IPS-18a (cell line): ENCODE measurements at regions not wholly inside any gene's neighbourhood (a gene's known extent, or its start where the extent isn't known, plus 50 kb on each side); places are given as distances from the start of the nearest gene placed in this dataset.
"Not testable (repeated sequence)": the region's sequence is repeated elsewhere in the genome, so short reads cannot be mapped to it uniquely, and the experiment has no call there.

ENCODE experiments used
- H3K27ac ChIP-seq: one replicate; pipeline ENCODE4 v1.5.1; 2013; ENCODE audit warnings: low read length
- H3K27me3 ChIP-seq: one replicate; pipeline ENCODE4 v1.6.1; 2013; ENCODE audit warnings: mild to moderate bottlenecking, low read length; ENCODE audit not compliant: control insufficient read depth, insufficient read depth
- H3K36me3 ChIP-seq: one replicate; pipeline ENCODE4 v1.6.1; 2013; ENCODE audit warnings: low read depth, low read length; ENCODE audit not compliant: control insufficient read depth
- H3K4me1 ChIP-seq: one replicate; pipeline ENCODE4 v1.6.1; 2013; ENCODE audit warnings: low read depth, low read length; ENCODE audit not compliant: control insufficient read depth
- H3K4me3 ChIP-seq: one replicate; pipeline ENCODE4 v1.5.1; 2013; ENCODE audit warnings: low read length
- H3K9ac ChIP-seq: one replicate; pipeline ENCODE4 v1.6.1; 2013; ENCODE audit warnings: mild to moderate bottlenecking, low read length, moderate library complexity
- H3K9me3 ChIP-seq: one replicate; pipeline ENCODE4 v1.6.1; 2013; ENCODE audit warnings: low read depth, low read length; ENCODE audit not compliant: control insufficient read depth

DNA sequence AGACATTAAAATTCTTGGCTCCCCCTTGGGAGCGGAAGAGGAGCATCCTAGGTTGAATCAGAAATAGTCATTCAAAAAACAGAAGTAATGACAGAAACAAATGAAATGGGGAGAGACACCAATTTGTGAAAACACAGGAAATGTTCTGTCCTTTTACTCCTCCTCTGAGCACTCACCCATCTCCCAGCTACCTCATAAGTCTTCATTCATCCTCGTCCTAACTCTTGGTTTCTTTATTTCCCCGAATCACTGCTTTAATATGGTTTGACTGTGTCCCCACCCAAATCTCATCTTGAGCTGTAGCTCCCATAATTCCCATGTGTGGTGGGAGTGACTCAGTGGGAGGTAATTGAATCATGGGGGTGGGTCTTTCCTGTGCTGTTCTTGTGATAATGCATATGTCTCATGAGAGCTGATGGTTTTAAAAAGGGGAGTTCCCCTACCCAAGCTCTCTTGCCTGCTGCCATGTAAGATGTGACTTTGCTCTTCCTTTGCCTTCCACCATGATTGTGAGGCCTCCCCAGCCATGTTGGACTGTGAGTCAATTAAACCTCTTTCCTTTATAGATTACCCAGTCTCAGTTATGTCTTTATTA, 579.7 kb upstream of the CBLB start:
- H3K27me3 ChIP-seq, H3K4me1 ChIP-seq, H3K36me3 ChIP-seq, H3K9ac ChIP-seq, H3K9me3 ChIP-seq, H3K4me3 ChIP-seq, H3K27ac ChIP-seq: not testable (repeated sequence)

DNA sequence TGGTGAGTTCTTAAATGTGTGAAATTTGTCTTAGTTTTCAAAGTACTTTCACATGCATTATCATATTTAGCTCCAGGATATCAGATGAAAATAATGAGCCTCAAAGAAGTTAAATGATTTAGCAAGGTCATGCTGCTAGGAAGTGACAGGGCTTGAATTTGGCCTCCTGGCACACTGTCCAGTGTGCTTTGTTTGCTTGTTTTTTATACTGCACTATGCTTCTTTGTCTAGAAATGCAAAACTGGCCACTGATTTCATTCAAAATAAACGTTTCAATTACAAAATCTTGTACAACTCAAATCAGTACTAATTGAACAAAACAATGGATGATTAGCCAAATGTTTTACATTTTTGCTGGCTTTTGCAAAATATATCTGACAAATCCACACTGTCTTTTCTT, 583.3 kb upstream of the CBLB start:
- H3K36me3 ChIP-seq: no peaks in the 10 kb centered on the region
- H3K27me3 ChIP-seq: no peaks in the 10 kb centered on the region
- no peak overlapping the region for H3K4me3 ChIP-seq

DNA sequence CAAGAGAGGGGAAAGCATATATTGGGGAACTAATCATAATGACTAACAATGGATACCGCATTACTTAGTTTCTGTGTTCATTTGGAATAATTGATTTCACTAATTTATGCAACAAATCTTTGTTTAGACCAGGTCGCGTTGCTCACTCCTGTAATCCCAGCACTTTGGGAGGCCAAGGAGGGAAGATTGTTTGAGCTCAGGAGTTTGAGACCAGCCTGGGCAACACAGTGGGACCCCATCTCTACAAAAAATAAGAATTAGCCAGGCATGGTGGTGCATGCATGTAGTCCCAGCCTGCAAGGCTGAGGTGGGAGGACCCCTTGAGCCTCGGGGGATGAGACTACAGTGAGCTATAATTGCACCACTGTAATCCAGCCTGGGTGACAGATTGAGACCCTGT, 585.7 kb upstream of the CBLB start:
- no peaks in the 10 kb centered on the region for H3K27me3 ChIP-seq
- no peak overlapping the region for H3K27ac ChIP-seq
- no peak overlapping the region for H3K9ac ChIP-seq
- H3K36me3 ChIP-seq: no peaks in the 10 kb centered on the region
- H3K9me3 ChIP-seq: no peaks in the 10 kb centered on the region
- H3K4me1 ChIP-seq: no peaks in the 10 kb centered on the region
- no peak overlapping the region for H3K4me3 ChIP-seq

More for the DNA sequence above, 583.3 kb upstream of the CBLB start:
- Histone ChIP-seq H3K9ac (no peak overlapping the region), H3K27ac (no peak overlapping the region), H3K4me1 (no peaks in the 10 kb centered on the region), H3K9me3 (no peaks in the 10 kb centered on the region)

DNA sequence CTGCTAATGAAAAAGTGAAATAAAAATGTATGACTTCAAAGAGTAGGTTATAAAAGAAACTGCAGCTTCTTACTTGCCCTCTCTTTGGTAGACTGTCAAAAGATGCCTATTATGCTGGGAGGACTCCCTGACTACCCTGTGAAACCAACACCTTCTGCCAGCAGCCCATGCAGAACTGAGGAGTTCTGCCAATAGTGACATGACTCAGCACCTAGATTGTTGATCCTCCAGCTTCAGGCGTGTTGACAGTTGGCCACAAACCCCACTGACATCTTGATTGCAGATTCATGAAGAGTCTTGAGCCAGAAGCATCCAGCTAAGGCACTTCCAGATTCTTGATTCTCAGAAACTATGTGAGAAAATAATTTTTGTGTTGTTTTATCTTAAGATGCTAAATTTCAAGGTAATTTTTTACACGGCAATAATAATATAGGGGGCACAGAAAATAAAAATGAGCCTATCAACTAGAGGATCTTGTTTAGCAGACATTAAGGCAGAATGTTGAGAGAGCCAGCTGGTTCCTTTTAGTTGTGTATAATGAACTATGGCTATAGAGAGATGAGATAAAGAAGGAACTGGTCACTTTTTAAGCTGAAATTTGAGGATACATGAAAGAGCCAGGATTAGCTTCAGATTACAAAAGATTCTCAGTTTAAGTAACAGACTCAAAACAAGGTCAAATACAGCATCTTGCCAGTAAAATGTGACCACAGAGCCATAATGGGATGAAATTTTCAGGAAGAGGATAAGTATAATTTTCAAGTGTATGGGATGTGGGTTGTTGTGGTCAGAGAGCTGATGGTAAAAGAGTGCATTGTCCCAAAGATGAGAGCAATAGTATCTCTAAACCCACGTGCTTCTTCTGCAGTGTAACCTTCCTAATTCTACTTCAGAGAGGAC, 588.7 kb upstream of the CBLB start:
- H3K4me3 ChIP-seq: no peak overlapping the region
- no peak overlapping the region for H3K9ac ChIP-seq
- H3K9me3 ChIP-seq: no peaks in the 10 kb centered on the region
- no peak overlapping the region for H3K27ac ChIP-seq
- no peaks in the 10 kb centered on the region for H3K36me3 ChIP-seq
- H3K4me1 ChIP-seq: no peaks in the 10 kb centered on the region
- H3K27me3 ChIP-seq: no peaks in the 10 kb centered on the region

DNA sequence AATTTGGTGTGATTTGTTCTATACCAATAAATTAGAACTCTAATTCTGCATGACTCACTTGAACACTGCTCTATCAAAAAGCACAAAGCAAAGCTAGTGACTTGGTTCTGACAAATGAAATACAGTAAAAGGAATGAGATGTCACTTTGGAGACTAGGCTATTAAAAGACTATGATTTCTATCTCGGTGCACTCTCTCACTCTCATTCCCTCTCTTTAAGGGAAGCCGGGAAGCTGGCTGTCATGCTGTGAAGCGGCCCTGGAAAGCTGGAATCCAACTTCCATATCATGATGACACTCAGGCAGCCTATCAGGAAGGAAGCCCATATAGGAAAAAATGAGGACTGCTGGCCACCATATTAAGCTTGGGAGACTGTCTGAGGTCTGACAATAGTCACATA, 590.1 kb upstream of the CBLB start:
- Histone ChIP-seq H3K4me3 (no peak overlapping the region), H3K36me3 (no peaks in the 10 kb centered on the region), H3K27me3 (no peaks in the 10 kb centered on the region), H3K27ac (no peak overlapping the region), H3K9ac (no peak overlapping the region), H3K9me3 (no peaks in the 10 kb centered on the region), H3K4me1 (no peaks in the 10 kb centered on the region)

DNA sequence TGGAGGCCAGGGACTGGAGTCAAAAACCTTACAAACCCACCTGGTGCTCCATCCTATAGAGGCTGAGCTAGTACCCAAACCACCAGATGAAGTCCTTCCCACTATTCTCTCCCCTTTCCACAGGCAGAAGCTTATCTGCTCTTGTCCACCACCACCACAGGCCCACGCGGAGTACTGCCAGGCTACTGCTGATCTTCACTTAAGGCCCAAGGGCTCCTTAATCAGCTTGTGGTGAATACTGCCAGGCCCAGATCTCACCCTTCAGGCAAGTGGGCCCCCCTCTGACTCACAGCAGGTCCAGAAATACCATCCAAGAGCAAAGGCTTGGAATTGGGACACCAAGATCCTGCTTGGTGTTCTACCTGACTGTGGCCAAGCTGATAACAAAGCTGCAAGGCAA, 598.1 kb upstream of the CBLB start:
- no peak overlapping the region for H3K27ac ChIP-seq
- H3K9ac ChIP-seq: no peak overlapping the region
- H3K27me3 ChIP-seq: no peaks in the 10 kb centered on the region
- no peak overlapping the region for H3K4me3 ChIP-seq
- no peaks in the 10 kb centered on the region for H3K4me1 ChIP-seq
- no peaks in the 10 kb centered on the region for H3K36me3 ChIP-seq
- H3K9me3 ChIP-seq: no peaks in the 10 kb centered on the region

DNA sequence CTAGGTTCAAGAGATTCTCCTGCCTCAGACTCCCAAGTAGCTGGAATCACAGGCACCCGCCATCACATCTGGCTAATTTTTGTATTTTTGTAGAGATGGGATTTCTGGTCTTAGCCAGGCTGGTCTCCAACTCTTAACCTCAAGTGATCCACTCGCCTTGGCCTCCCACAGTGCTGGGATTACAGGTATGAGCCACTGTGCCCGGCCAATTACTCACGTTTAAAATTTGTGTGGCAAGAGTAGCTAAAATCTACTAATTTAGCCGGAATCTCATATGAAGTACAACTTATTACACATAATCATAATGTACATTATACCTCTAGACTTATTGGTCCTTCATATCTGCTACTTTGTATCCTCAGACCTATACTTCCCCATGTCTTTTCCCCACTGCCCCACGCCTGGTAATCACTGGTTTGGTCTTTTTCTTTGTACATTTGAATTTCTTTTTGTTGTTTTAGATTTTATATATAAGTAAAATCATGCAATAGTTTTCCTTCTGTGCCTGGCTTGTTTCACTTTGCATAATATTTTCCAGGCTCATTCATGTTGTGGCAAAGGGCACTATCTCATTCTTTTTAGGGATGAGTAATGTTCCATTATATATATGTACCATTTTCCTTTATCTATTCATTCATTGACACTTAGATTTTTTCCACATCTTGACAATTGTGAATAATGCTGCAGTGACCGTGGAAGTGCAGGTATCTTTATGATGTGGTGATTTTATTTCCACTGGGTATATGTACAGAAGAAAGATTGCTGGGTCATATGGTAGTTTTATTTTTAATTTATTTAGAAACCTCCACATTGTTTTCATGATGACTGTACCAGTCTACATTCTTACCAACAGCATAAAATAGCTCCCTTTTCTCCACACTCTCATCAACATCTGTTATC, 605.0 kb upstream of the CBLB start:
- Histone ChIP-seq H3K4me3 (no peak overlapping the region), H3K27ac (no peak overlapping the region), H3K4me1 (no peaks in the 10 kb centered on the region), H3K36me3 (no peaks in the 10 kb centered on the region), H3K9ac (no peak overlapping the region), H3K27me3 (no peaks in the 10 kb centered on the region), H3K9me3 (peaks cover 2% of the 10 kb centered on the region)

DNA sequence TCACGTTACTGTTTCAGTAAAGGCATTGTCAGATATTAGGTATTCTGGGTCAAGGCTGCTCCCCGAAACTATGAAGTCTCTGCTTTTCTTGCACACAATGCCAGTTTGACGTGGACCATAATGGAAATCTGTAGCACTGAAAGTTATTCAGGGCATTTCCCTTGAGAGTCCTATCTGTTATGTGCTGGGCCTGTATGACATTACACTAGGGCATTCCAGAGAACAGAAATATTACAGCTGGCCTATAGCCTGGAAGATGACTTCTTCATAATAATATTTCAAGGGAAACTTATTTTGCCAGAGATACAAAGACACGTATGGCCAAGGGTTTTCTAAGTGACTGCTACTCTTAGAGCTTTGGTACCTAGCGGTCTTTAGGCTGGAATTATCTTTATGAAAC, 613.6 kb upstream of the CBLB start:
- peaks cover 15% of the 10 kb centered on the region for H3K4me1 ChIP-seq
- no peak overlapping the region for H3K27ac ChIP-seq
- H3K36me3 ChIP-seq: no peaks in the 10 kb centered on the region
- no peaks in the 10 kb centered on the region for H3K9me3 ChIP-seq
- no peaks in the 10 kb centered on the region for H3K27me3 ChIP-seq
- no peak overlapping the region for H3K9ac ChIP-seq
- H3K4me3 ChIP-seq: no peak overlapping the region

DNA sequence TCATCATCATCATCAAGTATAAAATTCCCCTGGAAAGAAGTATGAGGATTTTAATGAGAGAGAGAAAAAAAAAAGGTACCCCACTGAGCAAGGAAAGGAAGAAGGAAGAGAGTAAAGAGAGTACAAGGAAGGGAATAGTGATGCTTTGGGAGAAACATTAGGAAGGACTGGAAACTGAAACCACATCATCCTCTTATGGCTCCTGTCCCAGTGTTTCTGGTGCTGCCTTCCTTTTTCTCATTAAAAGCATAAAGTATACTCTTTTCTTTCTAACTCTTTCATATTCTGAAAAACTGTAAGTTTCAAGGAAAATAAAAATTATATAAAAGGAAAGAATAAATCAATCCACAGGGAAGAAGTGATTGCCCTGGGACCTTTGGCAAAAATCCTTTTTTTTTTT, 616.4 kb upstream of the CBLB start:
- no peaks in the 10 kb centered on the region for H3K9me3 ChIP-seq
- no peaks in the 10 kb centered on the region for H3K36me3 ChIP-seq
- H3K9ac ChIP-seq: no peak overlapping the region
- no peak overlapping the region for H3K4me3 ChIP-seq
- peaks cover 15% of the 10 kb centered on the region for H3K4me1 ChIP-seq
- H3K27ac ChIP-seq: no peak overlapping the region
- no peaks in the 10 kb centered on the region for H3K27me3 ChIP-seq

DNA sequence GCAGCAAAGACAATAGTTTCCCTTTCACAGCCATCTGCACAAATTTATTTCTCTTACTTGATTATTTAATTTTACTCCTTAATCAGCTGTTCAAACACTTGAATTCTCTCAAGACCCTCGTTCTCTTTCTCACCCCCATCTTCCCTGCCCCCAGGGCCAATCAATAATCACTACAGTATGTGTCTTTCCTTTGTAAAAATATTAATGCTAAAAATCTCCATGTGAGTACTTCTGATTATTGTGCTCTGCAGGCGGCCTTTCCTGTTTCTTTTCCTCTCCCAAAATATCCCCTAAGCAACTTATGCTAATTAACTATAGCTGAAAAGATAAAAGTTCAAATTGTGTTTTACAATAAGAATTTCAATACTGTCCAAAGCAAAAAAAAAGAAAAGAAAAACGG, 617.0 kb upstream of the CBLB start:
- no peaks in the 10 kb centered on the region for H3K9me3 ChIP-seq
- no peak overlapping the region for H3K9ac ChIP-seq
- H3K4me3 ChIP-seq: no peak overlapping the region
- peaks cover 15% of the 10 kb centered on the region for H3K4me1 ChIP-seq
- H3K27ac ChIP-seq: no peak overlapping the region
- H3K27me3 ChIP-seq: no peaks in the 10 kb centered on the region
- no peaks in the 10 kb centered on the region for H3K36me3 ChIP-seq

DNA sequence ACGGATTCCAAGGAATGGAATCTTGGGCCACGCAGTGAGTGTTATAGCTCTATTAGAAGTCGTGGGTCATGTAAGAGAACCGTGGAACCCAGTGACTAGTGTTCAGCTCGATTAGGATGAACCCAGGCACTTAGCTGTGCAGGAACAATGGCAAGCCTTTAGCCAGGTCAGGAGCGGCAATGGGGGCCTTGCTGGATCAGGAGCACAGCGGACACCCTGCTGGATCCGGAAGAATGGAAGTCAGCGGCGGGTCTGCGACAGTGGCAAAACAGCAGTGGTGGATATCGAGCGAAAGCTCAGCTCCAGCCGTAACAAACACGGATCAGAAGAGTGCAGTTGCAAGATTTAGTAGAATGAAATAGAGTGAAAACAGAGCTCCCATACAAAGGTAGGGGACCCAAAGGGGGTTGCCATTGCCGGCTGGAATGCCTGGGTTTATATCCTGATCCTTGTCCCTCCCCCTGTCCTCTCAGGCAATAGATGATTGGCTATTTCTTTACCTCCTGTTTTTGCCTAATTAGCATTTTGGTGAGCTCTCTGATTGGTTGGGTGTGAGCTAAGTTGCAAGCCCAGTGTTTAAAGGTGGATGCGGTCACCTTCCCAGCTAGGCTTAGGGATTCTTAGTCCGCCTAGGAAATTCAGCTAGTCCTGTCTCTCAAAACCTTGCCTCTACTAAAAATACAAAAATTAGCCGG, 618.3 kb upstream of the CBLB start:
- not testable (repeated sequence) for H3K9ac ChIP-seq, H3K36me3 ChIP-seq, H3K9me3 ChIP-seq, H3K27me3 ChIP-seq, H3K27ac ChIP-seq, H3K4me3 ChIP-seq
- H3K4me1 ChIP-seq: peaks cover 15% of the 10 kb centered on the region
